Central memory CD8-positive, alpha-beta T cell (primary cell): ENCODE measurements at regions not wholly inside any gene's neighbourhood (a gene's known extent, or its start where the extent isn't known, plus 50 kb on each side); places are given as distances from the start of the nearest gene placed in this dataset.

ENCODE experiments used
- ATAC-seq: fragments of 150-1000 bp; cut with Tn5 transposase; replicated peaks from 2 replicates; pipeline ENCODE4 v1.10.0; 2022; ENCODE audit warnings: mild to moderate bottlenecking, moderate FRiP score, moderate number of reproducible peaks; ENCODE audit not compliant: poor library complexity, severe bottlenecking; ENCODE audit errors: extremely low read depth
- DNase-seq, 2 donors: peaks; one replicate each; pipeline ENCODE4 v3.0.0; 2021; ENCODE audit warnings: low spot score in 2 of 2
- H3K27ac Mint-ChIP-seq: one replicate; pipeline ENCODE4 v1.8.0; 2022; ENCODE audit warnings: low read depth, mild to moderate bottlenecking, moderate library complexity, mixed read lengths
- H3K27me3 Mint-ChIP-seq: one replicate; pipeline ENCODE4 v1.8.0; 2022; ENCODE audit warnings: mixed read lengths
- H3K36me3 Mint-ChIP-seq: one replicate; pipeline ENCODE4 v1.8.0; 2022; ENCODE audit warnings: mild to moderate bottlenecking, moderate library complexity, mixed read lengths; ENCODE audit not compliant: insufficient read depth
- H3K4me1 Mint-ChIP-seq: one replicate; pipeline ENCODE4 v1.8.0; 2022; ENCODE audit warnings: mixed read lengths
- H3K4me3 Mint-ChIP-seq: one replicate; pipeline ENCODE4 v1.8.0; 2022; ENCODE audit warnings: mild to moderate bottlenecking, moderate library complexity, mixed read lengths
- H3K9me3 Mint-ChIP-seq: one replicate; pipeline ENCODE4 v1.8.0; 2022; ENCODE audit warnings: mixed read lengths

DNA sequence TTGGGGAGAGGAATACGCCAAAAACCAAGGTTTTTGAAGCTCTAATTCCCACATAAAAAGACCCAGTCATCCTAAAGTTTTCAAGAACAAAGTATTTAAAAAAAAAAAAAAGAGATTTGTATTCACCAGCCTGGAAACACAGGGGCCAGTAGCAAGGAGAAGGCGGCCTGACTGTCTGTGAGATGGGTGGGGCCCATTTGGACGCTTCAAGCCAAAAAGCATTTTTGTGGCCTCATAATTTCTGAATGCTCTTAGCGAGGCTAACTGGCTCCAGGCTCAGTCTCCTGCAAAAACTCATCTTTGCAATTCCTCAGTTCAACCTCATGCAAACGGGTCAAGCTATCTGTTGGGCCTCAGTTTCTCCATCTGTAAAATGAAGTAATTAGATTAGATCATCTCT lies 514.1 kb downstream of the MED13L start:
- Mint-ChIP-seq H3K4me1 (no peaks in the 10 kb centered on the region), H3K27me3 (no peaks in the 10 kb centered on the region), H3K4me3 (no peak overlapping the region), H3K9me3 (peaks cover 6% of the 10 kb centered on the region), H3K36me3 (no peaks in the 10 kb centered on the region), H3K27ac (no peak overlapping the region)
- ATAC-seq (no peak), DNase-seq (no peak)

DNA sequence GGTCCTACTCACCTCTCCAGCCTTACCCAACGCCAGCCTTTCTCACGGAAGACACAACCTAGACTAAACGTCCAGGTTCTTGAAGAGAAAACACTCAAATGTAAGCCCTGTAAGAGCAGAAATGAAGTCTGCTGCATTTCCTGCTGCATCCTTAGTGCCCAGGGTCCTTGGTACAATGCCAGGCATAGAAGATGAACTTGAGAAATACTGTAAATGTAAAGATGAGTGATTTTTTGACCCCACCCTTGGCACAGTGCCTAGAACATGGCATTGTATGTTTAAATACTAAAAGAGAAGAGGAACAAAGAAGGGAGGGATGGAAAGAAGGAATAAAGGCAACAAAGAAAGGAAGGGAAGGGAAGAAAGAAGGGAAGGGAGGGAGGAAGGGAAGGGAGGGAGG lies 514.6 kb downstream of the MED13L start:
- Mint-ChIP-seq H3K4me1 (no peaks in the 10 kb centered on the region), H3K4me3 (no peak overlapping the region), H3K27me3 (no peaks in the 10 kb centered on the region), H3K36me3 (no peaks in the 10 kb centered on the region), H3K27ac (no peak overlapping the region), H3K9me3 (peaks cover 6% of the 10 kb centered on the region)
- DNase-seq (no peak), ATAC-seq (no peak)

DNA sequence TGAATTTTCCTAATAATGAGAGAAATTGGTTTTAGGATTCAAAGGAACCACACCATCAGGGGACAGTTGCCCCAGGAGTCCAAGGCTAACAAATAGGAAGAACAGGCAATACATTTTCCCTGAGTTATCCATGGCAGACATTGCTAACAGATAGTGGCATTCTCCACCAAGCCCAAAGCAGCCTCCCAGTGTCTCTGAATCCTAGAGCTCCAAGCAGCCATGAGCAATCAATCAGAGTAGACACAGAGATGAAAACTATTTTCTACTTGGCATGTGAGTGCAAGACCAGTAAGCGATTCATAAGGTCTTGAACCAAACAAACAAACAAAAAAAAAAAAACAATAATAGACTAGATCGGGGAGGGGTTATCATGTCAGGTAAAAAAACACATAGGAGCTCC lies 515.7 kb downstream of the MED13L start:
- no peaks in the 10 kb centered on the region for H3K36me3 Mint-ChIP-seq
- no peak overlapping the region for H3K4me3 Mint-ChIP-seq
- ATAC-seq, result no peak

DNA sequence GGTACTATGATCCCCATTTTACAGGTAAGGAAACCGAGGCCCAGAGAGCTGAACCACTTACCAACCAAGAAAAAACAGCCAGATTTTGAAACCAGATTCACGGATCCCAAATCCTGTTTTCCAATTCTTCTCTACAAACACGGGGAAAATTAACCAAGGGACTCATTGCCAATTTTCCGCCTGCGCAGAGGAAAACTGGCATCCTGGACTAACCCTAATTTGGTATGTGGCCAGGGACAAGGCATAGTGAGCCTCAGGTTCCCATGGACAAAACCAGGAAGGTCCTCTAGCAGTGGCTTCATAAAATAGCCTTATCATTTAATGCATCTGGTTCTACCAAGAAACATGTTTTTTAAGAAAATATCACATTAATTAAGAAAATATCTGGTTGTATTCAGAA lies 517.3 kb downstream of the MED13L start:
- peaks cover 5% of the 10 kb centered on the region for H3K27me3 Mint-ChIP-seq
- no peak overlapping the region for H3K4me3 Mint-ChIP-seq
- DNase-seq (no peak), ATAC-seq (no peak)
- no peaks in the 10 kb centered on the region for H3K4me1 Mint-ChIP-seq
- no peak overlapping the region for H3K27ac Mint-ChIP-seq
- H3K9me3 Mint-ChIP-seq, result no peaks in the 10 kb centered on the region
- H3K36me3 Mint-ChIP-seq, result no peaks in the 10 kb centered on the region

More for the DNA sequence above, 515.7 kb downstream of the MED13L start:
- no peak overlapping the region for H3K27ac Mint-ChIP-seq
- no peak for DNase-seq
- no peaks in the 10 kb centered on the region for H3K4me1 Mint-ChIP-seq
- H3K9me3 Mint-ChIP-seq, result peaks cover 6% of the 10 kb centered on the region
- H3K27me3 Mint-ChIP-seq, result no peaks in the 10 kb centered on the region

DNA sequence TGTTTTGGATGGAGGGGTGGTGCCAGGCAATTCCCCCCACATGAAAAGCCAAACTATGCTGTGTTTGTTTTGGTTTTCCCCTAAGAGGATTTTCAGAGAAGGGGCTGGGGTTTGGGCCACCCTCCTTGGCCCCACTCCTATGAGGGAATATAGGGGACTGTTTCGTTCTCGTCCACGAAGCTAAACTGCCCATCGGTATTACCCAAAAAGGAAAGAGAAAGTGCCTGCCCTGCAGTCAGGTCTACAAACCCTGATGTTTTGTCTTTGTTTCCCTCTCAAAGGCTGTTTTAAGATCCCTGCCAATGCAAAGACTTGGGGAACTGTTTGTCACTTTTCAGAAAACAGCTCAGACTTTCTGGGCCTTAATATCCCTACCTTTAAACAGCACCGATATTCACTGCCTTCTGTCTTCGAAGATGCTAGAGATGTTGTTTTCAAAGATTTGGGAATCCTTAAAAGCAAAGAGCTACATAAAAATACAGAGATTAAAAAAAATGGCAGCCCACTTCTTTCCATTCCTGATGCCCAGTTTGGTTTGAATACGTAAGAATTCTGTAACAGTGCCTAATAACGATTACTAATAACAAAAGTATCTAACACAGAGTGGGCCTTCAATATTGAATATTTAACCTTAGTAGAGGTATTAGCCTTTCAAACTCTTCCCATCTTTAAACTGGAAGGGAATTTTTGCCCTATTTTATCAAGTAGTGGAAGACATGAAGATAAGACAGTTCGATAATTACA lies 518.4 kb downstream of the MED13L start:
- Mint-ChIP-seq H3K27ac (no peak overlapping the region), H3K36me3 (no peaks in the 10 kb centered on the region), H3K4me3 (no peak overlapping the region), H3K27me3 (peaks cover 10% of the 10 kb centered on the region), H3K4me1 (no peaks in the 10 kb centered on the region), H3K9me3 (no peaks in the 10 kb centered on the region)
- ATAC-seq, result no peak
- DNase-seq, result no peak

DNA sequence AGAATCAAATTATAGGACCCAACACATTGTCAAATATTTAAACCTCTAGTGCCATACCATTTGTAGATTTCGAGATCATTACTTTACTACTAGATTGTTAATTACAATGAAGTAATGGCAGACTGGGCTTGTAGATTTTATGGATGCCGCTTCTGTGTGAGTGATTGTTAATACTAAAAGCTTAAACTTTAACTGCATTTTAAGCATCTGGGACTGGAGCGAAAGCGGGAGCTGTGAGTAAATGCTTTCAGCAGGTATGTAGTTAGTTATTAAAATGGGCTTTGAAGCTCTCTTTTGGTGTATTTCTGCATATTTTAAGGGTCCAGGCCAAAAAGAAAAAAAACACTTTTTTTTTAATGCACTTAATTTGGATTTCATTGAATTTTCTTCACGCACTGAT lies 519.3 kb downstream of the MED13L start:
- no peaks in the 10 kb centered on the region for H3K36me3 Mint-ChIP-seq
- ATAC-seq (no peak), DNase-seq (no peak)
- H3K4me1 Mint-ChIP-seq, result no peaks in the 10 kb centered on the region
- peaks cover 10% of the 10 kb centered on the region for H3K27me3 Mint-ChIP-seq
- no peak overlapping the region for H3K27ac Mint-ChIP-seq
- no peaks in the 10 kb centered on the region for H3K9me3 Mint-ChIP-seq
- no peak overlapping the region for H3K4me3 Mint-ChIP-seq

DNA sequence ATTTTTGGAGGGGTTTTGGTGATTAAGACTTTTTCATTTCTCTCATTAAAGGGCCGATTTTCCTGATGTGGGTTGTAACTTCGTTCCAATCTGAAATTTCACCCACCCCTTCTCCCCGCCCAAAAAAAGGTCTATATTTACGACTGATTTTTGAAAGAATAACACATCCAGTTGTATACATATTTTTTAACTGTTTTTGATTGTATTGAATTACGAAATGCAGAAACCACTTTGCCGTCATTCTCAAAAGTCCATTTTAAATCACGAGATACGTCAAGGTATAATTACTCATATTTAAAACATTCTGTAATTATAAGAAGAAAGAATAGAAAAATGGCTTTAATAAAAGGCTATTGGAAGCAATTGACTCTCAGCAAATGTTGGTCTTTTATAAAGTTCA lies 520.7 kb downstream of the MED13L start:
- ATAC-seq, result no peak
- no peaks in the 10 kb centered on the region for H3K36me3 Mint-ChIP-seq
- no peaks in the 10 kb centered on the region for H3K9me3 Mint-ChIP-seq
- no peaks in the 10 kb centered on the region for H3K4me1 Mint-ChIP-seq
- H3K4me3 Mint-ChIP-seq, result no peak overlapping the region
- H3K27me3 Mint-ChIP-seq, result peaks cover 10% of the 10 kb centered on the region
- H3K27ac Mint-ChIP-seq, result no peak overlapping the region
- DNase-seq, result no peak

DNA sequence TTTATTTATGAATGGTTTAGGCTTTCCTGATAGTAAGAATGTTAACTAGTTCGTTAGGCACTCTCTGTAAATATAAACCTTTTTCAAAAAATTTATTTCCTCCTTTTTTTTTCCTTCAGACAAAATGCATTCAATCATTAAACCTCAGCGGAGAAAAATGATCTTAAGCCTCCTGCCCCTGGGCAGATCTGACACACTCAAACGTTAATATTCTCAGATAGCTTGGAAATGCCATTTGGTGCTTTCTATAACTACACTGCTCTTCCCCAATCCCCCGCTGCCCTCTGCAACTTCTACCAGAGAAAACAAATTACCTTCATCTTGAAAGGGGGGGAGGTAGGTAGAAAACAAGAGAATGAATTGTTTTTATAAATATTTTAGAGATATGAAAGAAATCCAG lies 521.2 kb downstream of the MED13L start:
- Mint-ChIP-seq H3K27me3 (peaks cover 10% of the 10 kb centered on the region), H3K4me1 (no peaks in the 10 kb centered on the region), H3K4me3 (no peak overlapping the region), H3K27ac (no peak overlapping the region), H3K36me3 (no peaks in the 10 kb centered on the region), H3K9me3 (no peaks in the 10 kb centered on the region)
- DNase-seq (no peak), ATAC-seq (no peak)

DNA sequence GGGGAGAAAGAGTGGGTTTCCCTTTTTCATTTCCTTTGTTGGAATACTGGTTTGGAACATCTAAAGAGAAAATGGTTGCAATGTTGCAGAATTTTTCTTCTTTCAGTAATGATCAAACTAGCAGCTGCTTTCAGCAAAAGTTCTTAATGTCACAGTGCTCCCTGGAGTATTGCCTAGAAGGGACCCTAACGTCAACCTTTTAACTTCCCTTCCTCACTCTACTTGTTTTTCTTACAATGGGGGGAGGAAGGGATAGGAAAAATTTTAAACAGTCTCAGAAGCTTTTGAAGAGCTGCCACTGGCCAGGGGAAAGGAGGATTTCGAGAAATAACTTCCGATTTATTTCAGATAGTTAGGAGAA lies 521.8 kb downstream of the MED13L start:
- H3K9me3 Mint-ChIP-seq, result no peaks in the 10 kb centered on the region
- H3K27ac Mint-ChIP-seq, result no peak overlapping the region
- H3K27me3 Mint-ChIP-seq, result peaks cover 10% of the 10 kb centered on the region
- H3K4me1 Mint-ChIP-seq, result no peaks in the 10 kb centered on the region
- no peak for ATAC-seq
- no peak overlapping the region for H3K4me3 Mint-ChIP-seq
- DNase-seq, result no peak
- H3K36me3 Mint-ChIP-seq, result no peaks in the 10 kb centered on the region

DNA sequence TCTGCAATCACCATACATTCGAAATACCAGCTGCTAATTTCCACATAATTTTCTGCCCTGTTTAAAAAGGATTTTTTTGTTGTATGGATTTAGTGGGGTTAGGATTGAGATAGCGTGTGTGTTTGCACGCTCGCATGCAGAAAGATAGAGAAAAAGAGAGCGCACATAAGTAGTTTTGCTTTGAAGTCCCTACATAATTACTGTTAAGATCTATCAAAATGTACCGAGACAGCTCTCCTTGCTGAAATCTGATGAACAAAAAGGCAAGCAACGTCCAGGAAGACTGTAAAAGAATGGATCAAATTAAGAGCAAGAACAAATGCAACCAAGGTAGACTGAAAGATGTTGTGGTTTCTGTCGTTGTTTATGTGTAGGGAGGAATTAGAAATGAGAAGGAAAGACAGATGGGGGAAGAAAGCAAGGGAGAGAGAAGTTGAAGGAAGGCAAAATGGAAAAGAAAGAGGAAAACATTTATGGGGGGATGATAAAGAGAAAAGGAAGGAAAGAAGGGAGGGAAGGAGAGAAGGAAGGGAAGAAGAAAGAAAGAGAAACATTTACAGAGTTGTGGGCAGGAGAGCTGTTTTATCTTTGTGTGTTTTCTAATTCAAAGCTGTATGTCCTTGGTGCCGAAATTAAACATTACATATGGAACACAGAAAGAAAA lies 522.3 kb downstream of the MED13L start:
- no peak overlapping the region for H3K27ac Mint-ChIP-seq
- H3K27me3 Mint-ChIP-seq, result peaks cover 10% of the 10 kb centered on the region
- DNase-seq, result no peak
- no peak for ATAC-seq
- H3K9me3 Mint-ChIP-seq, result no peaks in the 10 kb centered on the region
- H3K4me3 Mint-ChIP-seq, result no peak overlapping the region
- no peaks in the 10 kb centered on the region for H3K36me3 Mint-ChIP-seq
- no peaks in the 10 kb centered on the region for H3K4me1 Mint-ChIP-seq

DNA sequence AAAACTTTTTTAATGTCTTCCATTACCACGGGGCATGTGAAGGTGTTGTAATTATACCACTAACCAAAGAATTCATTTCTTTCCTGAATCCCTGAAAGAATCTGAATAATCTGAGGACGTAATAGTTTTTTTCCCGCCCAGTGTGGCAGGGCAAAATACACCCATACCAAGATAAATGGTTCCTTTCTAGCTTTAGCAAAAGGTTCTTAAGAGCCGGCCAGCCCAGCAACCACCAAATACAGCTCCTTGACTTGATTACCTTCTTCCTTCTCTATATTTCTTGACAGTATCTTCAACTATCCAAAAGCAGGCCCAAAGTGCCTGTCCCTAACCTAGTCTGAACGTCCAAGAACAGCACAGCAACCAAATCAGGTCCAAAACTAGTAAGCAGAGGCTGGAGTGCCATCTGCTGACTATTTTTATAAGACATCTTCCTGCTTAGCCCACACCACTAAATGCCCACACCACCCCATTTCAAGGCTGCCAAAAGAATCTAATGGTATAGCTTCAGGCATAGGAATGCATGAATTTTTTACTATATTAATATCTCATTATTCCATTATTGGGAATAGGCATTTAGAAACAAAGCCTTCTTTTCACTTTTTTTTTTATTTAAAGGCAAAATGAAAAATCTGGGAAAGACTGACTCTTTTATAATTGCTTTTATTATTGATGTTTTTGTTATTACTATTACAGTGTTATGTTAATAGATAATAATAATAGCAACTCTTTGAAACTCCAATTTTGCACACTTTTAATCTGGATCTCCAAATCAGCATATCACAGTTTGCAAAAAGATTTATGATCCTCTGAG lies 524.4 kb downstream of the MED13L start:
- ATAC-seq (no peak), DNase-seq (no peak)
- H3K4me3 Mint-ChIP-seq, result no peak overlapping the region
- no peak overlapping the region for H3K27ac Mint-ChIP-seq
- H3K4me1 Mint-ChIP-seq, result no peaks in the 10 kb centered on the region
- H3K27me3 Mint-ChIP-seq, result peaks cover 10% of the 10 kb centered on the region
- no peaks in the 10 kb centered on the region for H3K9me3 Mint-ChIP-seq
- H3K36me3 Mint-ChIP-seq, result no peaks in the 10 kb centered on the region

DNA sequence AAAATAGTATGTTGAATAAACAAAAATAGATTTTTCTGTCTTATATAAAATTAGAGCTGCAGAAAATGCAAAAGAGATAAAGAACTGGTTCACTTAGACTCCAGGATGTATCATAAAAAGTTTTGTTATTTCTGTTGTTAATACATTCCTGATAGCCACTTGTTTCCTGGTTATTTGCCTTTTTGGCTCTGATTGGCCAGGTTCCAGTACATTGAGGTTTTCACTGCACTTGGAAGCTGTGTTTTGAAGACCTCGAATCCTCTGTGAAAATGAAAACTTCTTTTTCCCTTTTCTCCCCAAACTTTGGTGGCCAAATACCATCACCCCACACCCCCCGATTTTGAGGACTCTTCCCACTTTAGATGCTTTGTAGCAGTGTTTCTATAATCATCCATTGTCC lies 525.3 kb downstream of the MED13L start:
- Mint-ChIP-seq H3K9me3 (no peaks in the 10 kb centered on the region), H3K4me3 (no peak overlapping the region), H3K27me3 (peaks cover 10% of the 10 kb centered on the region), H3K4me1 (no peaks in the 10 kb centered on the region), H3K36me3 (no peaks in the 10 kb centered on the region), H3K27ac (no peak overlapping the region)
- no peak for ATAC-seq
- no peak for DNase-seq

DNA sequence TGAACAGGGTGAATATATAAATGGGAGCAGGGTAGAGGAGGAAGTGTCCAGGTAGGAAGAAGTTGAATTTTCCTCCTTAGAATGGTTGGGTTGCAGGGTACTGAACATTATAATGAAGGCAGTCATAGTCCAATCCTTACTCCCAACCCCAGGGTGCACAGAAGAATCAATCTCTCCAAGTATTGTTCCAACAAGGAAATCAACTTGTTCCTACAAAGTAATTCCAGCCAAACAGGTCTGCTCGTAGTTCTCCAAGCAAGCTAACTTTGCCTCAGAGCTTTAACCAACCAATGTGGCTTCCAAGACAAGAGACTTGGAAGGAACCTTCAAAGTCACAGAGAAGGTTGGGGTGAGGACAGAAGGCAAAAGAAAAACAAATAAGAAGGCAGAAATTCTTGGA lies 527.2 kb downstream of the MED13L start:
- DNase-seq (no peak), ATAC-seq (no peak)
- no peak overlapping the region for H3K27ac Mint-ChIP-seq
- H3K27me3 Mint-ChIP-seq, result peaks cover 10% of the 10 kb centered on the region
- no peaks in the 10 kb centered on the region for H3K36me3 Mint-ChIP-seq
- H3K4me1 Mint-ChIP-seq, result no peaks in the 10 kb centered on the region
- no peaks in the 10 kb centered on the region for H3K9me3 Mint-ChIP-seq
- H3K4me3 Mint-ChIP-seq, result no peak overlapping the region
